Bone marrow (tissue), 2 donors: ENCODE measurements at regions not wholly inside any gene's neighbourhood (a gene's known extent, or its start where the extent isn't known, plus 50 kb on each side); places are given as distances from the start of the nearest gene placed in this dataset.
"Not testable (repeated sequence)": the region's sequence is repeated elsewhere in the genome, so short reads cannot be mapped to it uniquely, and the experiment has no call there.

Experiments
- DNase-seq, 2 donors: peaks; one replicate each; lab custom pipeline; 2025; lab: John Stamatoyannopoulos, UW

- DNase-seq: no peak
Measured at GRCh38 chr9:78714576-78714975, 417.7 kb downstream of the PSAT1 start.

GRCh38 chr9:78719029-78719428, 422.1 kb downstream of the PSAT1 start:
- DNase-seq: not testable (repeated sequence)

GRCh38 chr9:78724896-78725295, 428.0 kb downstream of the PSAT1 start:
- DNase-seq: no peak

GRCh38 chr9:78725503-78725902, 428.6 kb downstream of the PSAT1 start:
- DNase-seq: no peak

GRCh38 chr9:78745331-78745730, 448.4 kb downstream of the PSAT1 start:
- DNase-seq: no peak

GRCh38 chr9:78746010-78746409, 449.1 kb downstream of the PSAT1 start:
- DNase-seq: no peak

GRCh38 chr9:78753039-78753438, 456.1 kb downstream of the PSAT1 start:
- no peak for DNase-seq

GRCh38 chr9:78756813-78757510, 460.0 kb downstream of the PSAT1 start:
- no peak for DNase-seq

- DNase-seq: no peak
Measured at GRCh38 chr9:78763424-78763823, 466.5 kb downstream of the PSAT1 start.

GRCh38 chr9:78765861-78766260, 468.9 kb downstream of the PSAT1 start:
- DNase-seq: no peak

GRCh38 chr9:78767490-78767889, 470.6 kb downstream of the PSAT1 start:
- DNase-seq: no peak

- DNase-seq: no peak
Measured at GRCh38 chr9:78769690-78770089, 472.8 kb downstream of the PSAT1 start.

- DNase-seq: no peak
Measured at GRCh38 chr9:78775211-78775610, 478.3 kb downstream of the PSAT1 start.

- DNase-seq: no peak
Measured at GRCh38 chr9:78775696-78776295, 478.9 kb downstream of the PSAT1 start.

GRCh38 chr9:78777747-78778146, 480.8 kb downstream of the PSAT1 start:
- no peak for DNase-seq

- no peak for DNase-seq
Measured at GRCh38 chr9:78778318-78778717, 481.4 kb downstream of the PSAT1 start.

GRCh38 chr9:78778861-78779374, 482.0 kb downstream of the PSAT1 start:
- no peak for DNase-seq

- DNase-seq: no peak
Measured at GRCh38 chr9:78781681-78782080, 484.8 kb downstream of the PSAT1 start.

GRCh38 chr9:78782234-78782633, 485.3 kb downstream of the PSAT1 start:
- DNase-seq: no peak

- no peak for DNase-seq
Measured at GRCh38 chr9:78782858-78783257, 485.9 kb downstream of the PSAT1 start.

- no peak for DNase-seq
Measured at GRCh38 chr9:78783743-78784142, 486.8 kb downstream of the PSAT1 start.

GRCh38 chr9:78786794-78787193, 489.9 kb downstream of the PSAT1 start:
- DNase-seq: no peak

GRCh38 chr9:78788101-78788500, 491.2 kb downstream of the PSAT1 start:
- DNase-seq: no peak

GRCh38 chr9:78791779-78792178, 494.9 kb downstream of the PSAT1 start:
- no peak for DNase-seq
